DMS53 (cell line): ENCODE measurements at regions not wholly inside any gene's neighbourhood (a gene's known extent, or its start where the extent isn't known, plus 50 kb on each side); places are given as distances from the start of the nearest gene placed in this dataset.
A peak's percentile ranks its signal among the peaks of the same experiment; 100 is the strongest.

Source experiments
- DNase-seq: peaks from one replicate; lab custom pipeline; 2025; lab: John Stamatoyannopoulos, UW

GRCh38 chr1:217090060-217090911 lies 367.1 kb upstream of the ESRRG start:
- DNase-seq: peak; percentile 80

GRCh38 chr1:217089361-217090014 lies 366.3 kb upstream of the ESRRG start:
- peak; percentile 84 for DNase-seq

GRCh38 chr1:217088521-217089284 lies 365.5 kb upstream of the ESRRG start:
- peak; percentile 75 for DNase-seq

- DNase-seq: no peak
Measured at GRCh38 chr1:217088011-217088410, 364.8 kb upstream of the ESRRG start.

- DNase-seq: peak; percentile 72
Measured at GRCh38 chr1:217079584-217079983, 356.4 kb upstream of the ESRRG start.

GRCh38 chr1:217078959-217079358 lies 355.7 kb upstream of the ESRRG start:
- peak; percentile 67 for DNase-seq

GRCh38 chr1:217078078-217078690 lies 355.0 kb upstream of the ESRRG start:
- DNase-seq: peak; percentile 84

GRCh38 chr1:217077426-217077825 lies 354.2 kb upstream of the ESRRG start:
- no peak for DNase-seq

- DNase-seq: peak; percentile 63
Measured at GRCh38 chr1:217076902-217077301, 353.7 kb upstream of the ESRRG start.

- DNase-seq: no peak
Measured at GRCh38 chr1:217072926-217073325, 349.7 kb upstream of the ESRRG start.

- DNase-seq: no peak
Measured at GRCh38 chr1:217067642-217068041, 344.4 kb upstream of the ESRRG start.

- DNase-seq: no peak
Measured at GRCh38 chr1:217066794-217067193, 343.6 kb upstream of the ESRRG start.

GRCh38 chr1:217063172-217063908 lies 340.1 kb upstream of the ESRRG start:
- no peak for DNase-seq

GRCh38 chr1:217062586-217062985 lies 339.4 kb upstream of the ESRRG start:
- peak; percentile 57 for DNase-seq

GRCh38 chr1:217059401-217059800 lies 336.2 kb upstream of the ESRRG start:
- peak; percentile 19 for DNase-seq

GRCh38 chr1:217053676-217054075 lies 330.4 kb upstream of the ESRRG start:
- no peak for DNase-seq

GRCh38 chr1:217052626-217053025 lies 329.4 kb upstream of the ESRRG start:
- no peak for DNase-seq

GRCh38 chr1:217052196-217052595 lies 329.0 kb upstream of the ESRRG start:
- DNase-seq: no peak

- no peak for DNase-seq
Measured at GRCh38 chr1:217049721-217050120, 326.5 kb upstream of the ESRRG start.

GRCh38 chr1:217049081-217049480 lies 325.9 kb upstream of the ESRRG start:
- no peak for DNase-seq

- peak; percentile 71 for DNase-seq
Measured at GRCh38 chr1:217048104-217048707, 325.0 kb upstream of the ESRRG start.
